SH-SY5Y (cell line): ENCODE measurements at regions not wholly inside any gene's neighbourhood (a gene's known extent, or its start where the extent isn't known, plus 50 kb on each side); places are given as distances from the start of the nearest gene placed in this dataset.

Experiments used
- GATA2 ChIP-seq: IDR thresholded peaks from 2 replicates; pipeline ENCODE4 v1.6.1; 2011; ENCODE audit warnings: mild to moderate bottlenecking, low read depth, low read length
- GATA3 ChIP-seq: IDR thresholded peaks from 2 replicates; pipeline ENCODE4 v1.6.1; 2011; ENCODE audit warnings: low read depth, mild to moderate bottlenecking, low read length, moderate library complexity

- TF ChIP-seq GATA2 (no peak), GATA3 (no peak)
Observed at GRCh38 chr9:16046713-16047112, 493.9 kb downstream of the CCDC171 start.
